ENCODE measurements at regions not wholly inside any gene's neighbourhood (a gene's known extent, or its start where the extent isn't known, plus 50 kb on each side); places are given as distances from the start of the nearest gene placed in this dataset.

- TF ChIP-seq ZNF274 (IDR thresholded peaks at IDR 0.05; ENCODE audit: low read depth, low read length): no peak
- TF ChIP-seq SUZ12 (IDR thresholded peaks at IDR 0.05; ENCODE audit: extremely low read depth, insufficient read depth, insufficient read length): no peak
- TF ChIP-seq YY1 (IDR thresholded peaks at IDR 0.05; ENCODE audit: insufficient read depth, insufficient read length): no peak
These were observed 87.1 kb downstream of the ACKR3 start for GRCh38 chr2:236656721-236657120.

All from NT2/D1 (cell line).